Activated T-helper 1 cell treated with anti-CD3 and anti-CD28 coated beads, Interleukin-12 subunit alpha, Interleukin-12 subunit beta, Interleukin-2, Interleukin-4 antibody, amounts not matched to agents 30 ng/mL and 10 ng/mL and 1 ng/mL, durations not matched to agents 14 hours and 24 hours and 36 hours (primary cell): ENCODE measurements at regions not wholly inside any gene's neighbourhood (a gene's known extent, or its start where the extent isn't known, plus 50 kb on each side); places are given as distances from the start of the nearest gene placed in this dataset.
"Not testable (repeated sequence)": the region's sequence is repeated elsewhere in the genome, so short reads cannot be mapped to it uniquely, and the experiment has no call there.

Experiments used
- DNase-seq: peaks from one replicate; pipeline ENCODE4 v3.0.0; 2021; ENCODE audit warnings: low spot score
- H3K27ac Mint-ChIP-seq: one replicate; pipeline ENCODE4 v1.8.0; 2021; ENCODE audit warnings: mild to moderate bottlenecking, mixed read lengths
- H3K27me3 Mint-ChIP-seq: one replicate; pipeline ENCODE4 v1.8.0; 2022; ENCODE audit warnings: mild to moderate bottlenecking, moderate library complexity, mixed read lengths; ENCODE audit not compliant: insufficient read depth
- H3K36me3 Mint-ChIP-seq: one replicate; pipeline ENCODE4 v1.8.0; 2021; ENCODE audit warnings: low read depth, mixed read lengths
- H3K4me1 Mint-ChIP-seq: one replicate; pipeline ENCODE4 v1.8.0; 2021; ENCODE audit warnings: low read depth, mixed read lengths
- H3K4me3 Mint-ChIP-seq: one replicate; pipeline ENCODE4 v1.8.0; 2021; ENCODE audit warnings: mild to moderate bottlenecking, moderate library complexity, mixed read lengths
- H3K9me3 Mint-ChIP-seq: one replicate; pipeline ENCODE4 v1.8.0; 2021; ENCODE audit warnings: mixed read lengths
- intact Hi-C: fragments of 100-400 bp; cut with micrococcal nuclease; formaldehyde crosslinking; loops from one replicate; pipeline ENCODE4 v1.15.1; 2024

- Mint-ChIP-seq H3K9me3 (no peaks in the 10 kb centered on the region), H3K36me3 (no peaks in the 10 kb centered on the region), H3K27me3 (peaks cover 6% of the 10 kb centered on the region), H3K27ac (no peak overlapping the region), H3K4me1 (no peaks in the 10 kb centered on the region), H3K4me3 (no peak overlapping the region)
- DNase-seq: no peak
- intact Hi-C loops: no loop called here
These were observed 187.6 kb upstream of the TNC start for GRCh38 chr9:115305543-115305942.

DNA sequence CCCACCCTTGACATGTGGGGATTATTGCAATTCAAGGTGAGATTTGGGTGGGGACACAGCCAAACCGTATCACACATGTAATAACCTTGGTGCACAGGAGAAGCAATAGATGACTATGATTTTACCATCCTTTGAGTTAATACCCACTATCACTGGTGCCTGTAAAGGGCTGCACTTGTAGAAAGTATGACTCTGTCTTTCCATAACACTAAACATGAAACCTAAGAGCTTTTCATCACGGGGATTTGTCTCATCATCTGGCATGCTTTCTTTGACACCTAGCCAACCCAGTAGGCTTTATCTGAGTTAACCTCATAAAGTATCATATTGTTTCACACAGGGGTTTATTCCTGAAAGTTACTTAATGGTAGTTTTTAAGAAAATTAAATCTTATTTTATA, 188.9 kb upstream of the TNC start:
- Mint-ChIP-seq H3K4me3 (no peak overlapping the region), H3K36me3 (no peaks in the 10 kb centered on the region), H3K9me3 (no peaks in the 10 kb centered on the region), H3K27ac (no peak overlapping the region), H3K4me1 (no peaks in the 10 kb centered on the region), H3K27me3 (peaks cover 6% of the 10 kb centered on the region)
- intact Hi-C loops: no loop called here
- no peak for DNase-seq

- H3K36me3 Mint-ChIP-seq: no peaks in the 10 kb centered on the region
- H3K27ac Mint-ChIP-seq: no peak overlapping the region
- no peak for DNase-seq
- no peaks in the 10 kb centered on the region for H3K4me1 Mint-ChIP-seq
- H3K4me3 Mint-ChIP-seq: no peak overlapping the region
- intact Hi-C loops: no loop called here
- H3K27me3 Mint-ChIP-seq: peaks cover 4% of the 10 kb centered on the region
- peaks cover 6% of the 10 kb centered on the region for H3K9me3 Mint-ChIP-seq
These were observed 195.6 kb upstream of the TNC start for GRCh38 chr9:115313545-115313944.

DNA sequence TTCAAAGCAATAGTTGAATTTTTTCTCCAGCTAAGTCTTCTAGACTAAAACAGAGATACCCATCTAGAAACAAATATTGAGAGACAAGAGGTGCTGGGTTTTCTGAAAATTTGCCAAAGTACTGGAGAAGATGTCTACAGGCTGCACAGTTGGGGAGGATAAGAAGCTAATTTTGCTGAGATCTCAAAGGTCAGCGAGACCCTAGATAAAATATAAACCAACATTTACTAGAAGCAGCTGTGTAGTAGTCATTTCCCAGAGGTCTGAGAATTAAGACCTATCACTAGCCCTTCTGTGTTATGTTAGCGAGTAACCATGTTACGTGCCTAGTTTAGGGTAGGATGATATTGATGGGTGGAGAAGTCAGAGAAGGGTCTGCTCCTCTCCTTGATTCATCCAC, 208.5 kb upstream of the TNC start:
- H3K4me3 Mint-ChIP-seq: no peak overlapping the region
- DNase-seq: no peak
- intact Hi-C loops: no loop called here
- no peaks in the 10 kb centered on the region for H3K9me3 Mint-ChIP-seq
- no peaks in the 10 kb centered on the region for H3K4me1 Mint-ChIP-seq
- peaks cover 3% of the 10 kb centered on the region for H3K27me3 Mint-ChIP-seq
- no peak overlapping the region for H3K27ac Mint-ChIP-seq
- no peaks in the 10 kb centered on the region for H3K36me3 Mint-ChIP-seq

DNA sequence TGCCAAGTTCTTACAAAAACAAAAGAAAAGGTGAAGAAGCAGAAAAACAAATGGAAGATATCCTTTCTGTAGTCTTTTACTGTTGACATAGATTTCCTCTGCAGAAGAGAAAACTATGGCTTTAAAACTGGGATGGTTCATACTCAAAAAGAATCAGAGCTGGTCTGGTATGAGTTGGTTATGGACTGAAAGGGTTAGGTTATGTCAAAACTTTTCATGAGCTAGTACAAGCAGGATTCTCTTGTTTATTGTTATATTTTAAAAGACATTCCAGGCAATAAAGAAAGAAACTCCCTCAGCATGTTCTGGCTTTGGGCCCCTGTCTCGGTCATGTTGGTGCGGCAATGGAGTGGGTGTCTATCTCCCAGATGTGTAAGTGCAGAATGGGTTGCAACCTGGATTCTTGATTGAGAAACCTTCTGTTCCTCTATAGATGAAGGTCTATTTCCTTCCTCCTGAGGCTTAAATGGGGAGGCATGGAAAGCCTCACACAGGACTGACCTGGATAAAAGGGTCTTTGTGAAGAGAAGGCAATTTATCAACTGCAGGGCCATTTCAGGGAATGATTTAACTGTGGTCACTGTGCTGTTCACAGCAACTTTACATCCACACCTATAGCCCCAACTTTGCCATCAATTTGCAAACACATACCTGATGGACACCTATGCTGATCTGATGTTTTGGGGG, 209.6 kb upstream of the TNC start:
- H3K36me3 Mint-ChIP-seq: no peaks in the 10 kb centered on the region
- no peaks in the 10 kb centered on the region for H3K4me1 Mint-ChIP-seq
- H3K27ac Mint-ChIP-seq: no peak overlapping the region
- intact Hi-C loops: no loop called here
- peaks cover 3% of the 10 kb centered on the region for H3K27me3 Mint-ChIP-seq
- no peaks in the 10 kb centered on the region for H3K9me3 Mint-ChIP-seq
- H3K4me3 Mint-ChIP-seq: no peak overlapping the region
- no peak for DNase-seq

DNA sequence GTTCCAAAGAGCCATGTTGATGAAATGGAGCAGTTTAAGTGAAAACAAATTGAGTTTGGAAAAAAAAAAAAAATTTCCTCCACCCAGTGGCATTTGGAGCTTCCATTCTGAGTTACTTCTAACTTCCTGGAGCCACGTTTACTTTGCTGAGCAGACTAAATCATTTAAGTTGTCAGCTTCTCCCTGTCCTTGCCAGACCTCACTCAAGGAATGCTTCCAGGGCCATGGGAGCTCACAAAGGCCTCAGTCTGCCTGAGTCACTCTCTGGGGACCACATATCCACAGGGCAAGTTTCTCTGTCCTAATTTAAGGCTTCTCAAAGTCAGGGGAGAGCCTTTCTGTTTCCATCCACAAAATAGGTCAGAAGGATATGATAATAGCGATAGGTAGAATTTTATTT, 210.3 kb upstream of the TNC start:
- H3K9me3 Mint-ChIP-seq: no peaks in the 10 kb centered on the region
- intact Hi-C loops: no loop called here
- H3K27ac Mint-ChIP-seq: no peak overlapping the region
- DNase-seq: no peak
- H3K27me3 Mint-ChIP-seq: peaks cover 3% of the 10 kb centered on the region
- H3K4me3 Mint-ChIP-seq: no peak overlapping the region
- no peaks in the 10 kb centered on the region for H3K4me1 Mint-ChIP-seq
- no peaks in the 10 kb centered on the region for H3K36me3 Mint-ChIP-seq

- intact Hi-C loops: no loop called here
- no peak overlapping the region for H3K27ac Mint-ChIP-seq
- no peaks in the 10 kb centered on the region for H3K36me3 Mint-ChIP-seq
- H3K4me3 Mint-ChIP-seq: no peak overlapping the region
- H3K4me1 Mint-ChIP-seq: no peaks in the 10 kb centered on the region
- no peak for DNase-seq
- H3K9me3 Mint-ChIP-seq: no peaks in the 10 kb centered on the region
- H3K27me3 Mint-ChIP-seq: peaks cover 2% of the 10 kb centered on the region
These were observed 210.7 kb upstream of the TNC start for GRCh38 chr9:115328677-115329076.

DNA sequence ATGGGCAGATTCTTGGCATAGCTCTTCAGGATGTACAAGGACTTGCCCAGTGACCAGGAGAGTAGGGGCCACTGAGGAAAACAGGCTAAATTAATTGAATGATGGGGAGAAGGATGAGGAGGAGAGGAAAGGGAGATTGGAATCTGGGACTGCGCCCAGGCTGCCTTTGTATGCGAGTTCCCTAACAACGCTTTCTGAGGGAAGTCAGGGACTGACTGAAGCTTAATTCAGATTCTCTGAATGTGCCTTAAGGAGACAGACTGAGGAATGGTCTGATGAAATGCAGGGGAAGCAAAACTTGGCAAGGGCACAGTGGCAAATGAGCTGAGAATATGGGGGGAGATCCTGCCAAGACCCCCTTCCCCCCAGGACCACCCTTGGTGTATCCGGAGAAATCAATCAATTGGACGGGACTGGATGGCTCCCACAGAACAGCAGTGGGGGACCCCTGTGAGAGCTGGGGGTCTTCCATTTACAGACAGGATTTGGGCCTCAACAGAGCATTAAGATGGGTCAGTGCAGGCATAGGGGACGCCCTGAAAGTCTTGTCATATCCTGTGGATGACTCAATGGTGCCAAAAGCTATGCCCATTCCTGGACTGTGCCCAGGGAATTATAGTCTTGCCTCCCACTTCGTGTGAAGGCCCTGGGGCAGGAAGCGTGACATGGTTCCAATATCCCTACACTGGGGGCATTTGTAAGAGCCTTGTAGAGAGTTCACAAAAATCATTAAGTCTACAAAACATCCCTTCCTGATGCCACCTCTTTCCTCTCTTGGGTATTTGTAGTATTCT, 215.5 kb upstream of the TNC start:
- Mint-ChIP-seq H3K4me3 (no peak overlapping the region), H3K27ac (no peak overlapping the region), H3K4me1 (no peaks in the 10 kb centered on the region), H3K36me3 (no peaks in the 10 kb centered on the region), H3K27me3 (no peaks in the 10 kb centered on the region), H3K9me3 (no peaks in the 10 kb centered on the region)
- no peak for DNase-seq
- intact Hi-C loops: no loop called here

DNA sequence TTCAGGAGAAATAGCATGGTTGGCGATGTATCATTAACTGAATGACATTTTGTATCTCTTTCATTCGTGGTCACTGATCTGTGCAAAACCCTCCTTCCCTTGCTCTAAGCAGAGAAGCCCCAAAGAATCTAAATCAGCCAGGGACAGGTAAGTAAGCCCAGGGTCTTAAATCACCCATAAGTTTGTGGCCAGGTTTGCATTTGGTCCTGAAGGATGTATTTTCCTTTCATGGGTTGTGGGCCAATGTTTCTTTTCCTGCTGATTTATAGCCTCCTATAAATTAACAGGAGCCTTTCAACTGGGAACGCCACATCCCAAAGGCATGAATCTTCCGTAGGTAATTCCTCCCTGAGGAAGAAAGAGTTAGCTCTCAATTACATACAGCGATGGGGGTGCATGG, 217.5 kb upstream of the TNC start:
- no peak for DNase-seq
- H3K9me3 Mint-ChIP-seq: no peaks in the 10 kb centered on the region
- no peaks in the 10 kb centered on the region for H3K4me1 Mint-ChIP-seq
- H3K4me3 Mint-ChIP-seq: no peak overlapping the region
- no peak overlapping the region for H3K27ac Mint-ChIP-seq
- H3K36me3 Mint-ChIP-seq: no peaks in the 10 kb centered on the region
- intact Hi-C loops: no loop called here
- peaks cover 1% of the 10 kb centered on the region for H3K27me3 Mint-ChIP-seq

- intact Hi-C loops: no loop called here
- no peak overlapping the region for H3K27ac Mint-ChIP-seq
- no peaks in the 10 kb centered on the region for H3K36me3 Mint-ChIP-seq
- no peak for DNase-seq
- H3K4me3 Mint-ChIP-seq: no peak overlapping the region
- H3K4me1 Mint-ChIP-seq: no peaks in the 10 kb centered on the region
- H3K9me3 Mint-ChIP-seq: no peaks in the 10 kb centered on the region
- peaks cover 1% of the 10 kb centered on the region for H3K27me3 Mint-ChIP-seq
These were observed 222.4 kb upstream of the TNC start for GRCh38 chr9:115340314-115340713.

GRCh38 chr9:115341426-115341825, 223.5 kb upstream of the TNC start:
- no peak for DNase-seq
- Mint-ChIP-seq H3K4me1 (no peaks in the 10 kb centered on the region), H3K4me3 (no peak overlapping the region), H3K27ac (no peak overlapping the region), H3K9me3 (no peaks in the 10 kb centered on the region), H3K36me3 (no peaks in the 10 kb centered on the region), H3K27me3 (peaks cover 4% of the 10 kb centered on the region)
- intact Hi-C loops: no loop called here

- DNase-seq, H3K27ac Mint-ChIP-seq, H3K36me3 Mint-ChIP-seq, H3K4me1 Mint-ChIP-seq, H3K9me3 Mint-ChIP-seq, H3K27me3 Mint-ChIP-seq, intact Hi-C loops, H3K4me3 Mint-ChIP-seq: not testable (repeated sequence)
These were observed 229.8 kb upstream of the TNC start for GRCh38 chr9:115347776-115348175.

DNA sequence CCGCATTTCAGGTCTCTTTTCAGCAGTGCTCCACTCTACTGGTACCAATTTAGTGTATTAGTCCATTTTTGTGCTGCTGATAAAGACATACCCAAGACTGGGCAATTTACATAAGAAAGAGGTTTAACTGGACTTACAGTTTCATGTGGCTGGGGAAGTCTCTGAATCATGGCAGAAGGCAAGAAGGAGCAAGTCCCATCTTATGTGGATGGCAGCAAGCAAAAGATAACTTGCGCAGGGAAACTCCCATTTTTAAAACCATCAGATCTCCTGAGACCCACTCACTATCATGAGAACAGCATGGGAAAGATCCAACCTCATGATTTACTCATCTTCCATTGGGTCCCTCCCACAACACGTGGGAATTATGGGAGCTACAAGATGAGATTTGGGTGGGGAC, 231.0 kb upstream of the TNC start:
- H3K9me3 Mint-ChIP-seq, H3K27me3 Mint-ChIP-seq, H3K4me1 Mint-ChIP-seq: not testable (repeated sequence)

More for the DNA sequence above, 231.0 kb upstream of the TNC start:
- H3K27ac Mint-ChIP-seq, intact Hi-C loops, H3K36me3 Mint-ChIP-seq, DNase-seq, H3K4me3 Mint-ChIP-seq: not testable (repeated sequence)
